HG02943 (cell line): ENCODE measurements at regions not wholly inside any gene's neighbourhood (a gene's known extent, or its start where the extent isn't known, plus 50 kb on each side); places are given as distances from the start of the nearest gene placed in this dataset.
"Not testable (repeated sequence)": the region's sequence is repeated elsewhere in the genome, so short reads cannot be mapped to it uniquely, and the experiment has no call there.

ENCODE experiments used
- ATAC-seq: cut with Tn5 transposase; IDR thresholded peaks from one replicate; pipeline ENCODE4 v1.9.1; 2021; ENCODE audit warnings: mild to moderate bottlenecking, low read depth, moderate library complexity; ENCODE audit not compliant: unreplicated experiment

DNA sequence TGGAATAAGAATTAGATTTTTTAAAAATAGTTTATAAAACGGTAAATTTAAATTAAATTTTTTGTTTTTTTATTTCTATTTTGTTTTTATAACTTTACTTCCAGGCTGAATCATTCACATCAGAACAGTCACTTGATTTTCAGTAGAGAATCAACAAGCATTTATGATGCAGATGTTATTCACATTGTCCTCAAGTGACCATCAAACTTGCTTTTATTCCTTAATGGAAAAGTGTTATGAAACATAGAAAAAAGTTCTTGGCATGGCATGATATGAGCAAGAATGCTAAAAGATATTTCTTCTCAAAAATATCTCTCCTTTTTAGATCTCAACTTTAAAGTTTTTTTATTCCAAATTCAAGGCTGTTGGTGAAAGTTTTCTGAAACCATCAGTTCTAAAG, 70.9 kb upstream of the TGFBR2 start:
- no peak for ATAC-seq

GRCh38 chr3:30538791-30539190, 67.6 kb upstream of the TGFBR2 start:
- no peak for ATAC-seq

GRCh38 chr3:30539206-30539605, 67.2 kb upstream of the TGFBR2 start:
- no peak for ATAC-seq

DNA sequence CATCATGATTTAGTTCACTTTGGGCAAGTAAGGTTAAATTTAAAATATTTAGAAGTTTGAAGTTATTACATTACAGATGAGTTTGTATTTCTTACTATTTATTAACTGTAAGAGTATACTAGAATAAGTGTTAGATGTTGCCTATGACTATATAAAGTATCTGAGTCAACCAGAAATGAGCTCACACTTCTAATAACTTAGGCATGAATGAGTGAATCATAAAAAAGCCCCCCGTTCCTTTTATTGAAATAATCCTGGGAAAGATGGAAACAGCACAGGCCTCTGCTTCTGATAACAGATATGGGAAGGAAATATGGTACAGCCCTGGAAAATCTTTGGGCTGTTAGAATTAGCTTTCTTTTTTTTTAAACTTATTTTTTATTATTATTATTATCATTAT, 66.6 kb upstream of the TGFBR2 start:
- ATAC-seq = no peak

- not testable (repeated sequence) for ATAC-seq
Observed at GRCh38 chr3:30541156-30541555, 65.2 kb upstream of the TGFBR2 start.

GRCh38 chr3:30542897-30543296, 63.5 kb upstream of the TGFBR2 start:
- ATAC-seq = no peak

GRCh38 chr3:30544812-30545211, 61.6 kb upstream of the TGFBR2 start:
- no peak for ATAC-seq

DNA sequence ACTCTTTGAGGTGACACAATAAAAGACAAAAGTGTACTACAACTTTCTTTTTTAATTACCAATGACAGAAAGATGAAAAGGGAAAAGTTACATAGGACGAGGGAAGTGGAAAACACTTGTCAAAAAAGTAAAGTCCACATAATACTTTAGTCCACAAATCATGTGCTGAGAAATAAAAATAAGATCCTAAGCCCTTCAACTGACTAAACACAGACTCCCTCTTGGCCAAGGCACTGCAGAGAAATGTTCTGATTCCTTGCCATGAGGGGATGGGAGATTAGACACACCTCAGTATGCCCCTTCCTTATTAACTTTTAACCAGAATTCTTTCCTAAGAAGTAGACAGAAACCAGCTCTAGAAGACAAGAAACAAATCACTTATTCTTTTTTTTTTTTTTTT, 59.5 kb upstream of the TGFBR2 start:
- no peak for ATAC-seq

DNA sequence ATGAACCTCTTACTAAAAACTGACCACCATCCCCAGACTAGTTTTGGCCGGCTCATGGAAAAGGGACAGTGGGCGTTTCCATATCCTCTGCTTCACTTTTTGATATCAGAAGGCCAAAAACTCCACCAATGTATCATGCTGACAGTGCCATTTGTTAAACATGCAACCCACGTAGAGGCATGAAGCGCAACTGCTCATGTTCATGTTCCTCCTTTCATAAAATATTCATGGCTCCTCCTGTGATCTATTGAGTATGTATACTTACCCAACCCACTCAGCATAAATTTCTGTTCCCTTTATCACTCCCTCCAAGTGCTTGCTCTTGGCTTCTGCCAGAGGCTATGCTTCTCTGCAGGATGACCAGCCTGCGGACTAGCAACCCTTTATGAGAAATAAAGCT, 58.7 kb upstream of the TGFBR2 start:
- ATAC-seq = no peak

DNA sequence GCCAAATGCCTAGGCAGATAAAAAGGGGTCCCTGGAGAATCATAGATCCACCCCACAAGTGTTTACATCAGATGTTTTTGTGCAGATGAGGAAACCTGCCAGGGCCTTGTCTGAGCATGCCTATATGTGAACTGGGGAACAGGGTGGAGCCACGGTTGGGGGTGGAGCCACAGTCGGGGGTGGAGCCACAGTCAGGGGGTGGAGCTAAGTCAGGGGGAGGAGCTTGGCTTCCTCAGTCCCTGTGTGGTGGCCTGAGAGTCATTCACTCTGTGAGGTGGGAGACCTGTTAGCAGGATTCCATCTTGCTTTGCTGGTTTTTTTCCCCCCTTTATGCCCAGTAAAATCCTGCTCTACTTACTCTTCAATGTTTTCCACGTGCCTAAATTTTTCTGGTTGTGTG, 57.8 kb upstream of the TGFBR2 start:
- ATAC-seq = no peak

DNA sequence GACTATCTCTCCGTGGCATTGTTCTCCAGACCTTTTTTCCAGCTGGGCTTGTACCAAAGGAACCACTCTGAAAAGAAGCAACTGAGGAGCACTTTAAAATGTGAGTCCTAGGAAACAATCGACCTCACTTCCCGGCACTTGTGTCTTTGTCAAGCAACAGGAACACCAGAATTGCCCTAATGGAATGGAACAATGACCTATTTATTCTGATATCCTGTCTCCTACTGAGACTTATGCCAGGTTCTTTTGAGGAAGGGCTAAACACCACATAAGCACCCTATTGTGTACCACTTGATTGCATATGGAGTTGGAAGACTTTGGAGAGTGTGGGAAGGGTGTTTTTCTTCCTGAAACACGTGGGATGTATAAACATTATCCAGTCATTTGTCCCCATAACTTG, 56.8 kb upstream of the TGFBR2 start:
- no peak for ATAC-seq

DNA sequence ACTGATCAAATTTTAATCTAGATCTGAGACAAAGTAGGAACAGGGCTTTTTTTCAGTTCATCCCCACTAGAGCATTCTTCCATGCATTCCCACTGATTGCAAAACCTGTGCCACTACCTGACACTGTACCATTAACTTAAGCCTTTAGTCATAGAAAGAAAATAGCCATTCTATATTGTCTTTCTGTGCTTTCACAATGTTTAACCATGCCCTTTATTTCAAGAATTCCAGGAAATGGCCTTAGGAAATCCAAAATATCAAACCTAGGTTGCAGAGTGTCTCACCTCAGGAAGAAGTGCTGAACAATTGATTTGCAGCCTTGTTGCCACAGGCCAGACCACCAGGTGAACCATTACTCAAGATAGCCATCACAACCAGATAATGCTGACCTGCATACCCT, 56.2 kb upstream of the TGFBR2 start:
- no peak for ATAC-seq

DNA sequence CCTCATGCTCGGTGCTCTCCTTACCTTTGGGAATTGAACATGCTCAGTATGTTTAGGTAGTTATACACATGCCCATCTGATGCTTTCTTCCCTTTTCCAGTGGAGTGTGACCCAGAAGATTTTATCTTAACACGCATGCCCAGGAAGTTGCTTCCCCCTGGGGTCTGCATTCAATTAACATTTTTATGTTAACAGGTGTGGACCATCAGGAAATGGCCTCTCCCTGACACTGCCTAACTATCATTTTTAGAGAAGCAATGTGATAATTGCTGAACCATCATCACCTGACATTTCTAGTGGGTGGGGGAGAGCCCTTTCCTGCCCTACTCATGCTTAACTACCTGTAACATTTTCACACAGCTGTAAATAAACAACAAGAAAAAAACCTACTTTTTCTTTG, 55.1 kb upstream of the TGFBR2 start:
- ATAC-seq = no peak

DNA sequence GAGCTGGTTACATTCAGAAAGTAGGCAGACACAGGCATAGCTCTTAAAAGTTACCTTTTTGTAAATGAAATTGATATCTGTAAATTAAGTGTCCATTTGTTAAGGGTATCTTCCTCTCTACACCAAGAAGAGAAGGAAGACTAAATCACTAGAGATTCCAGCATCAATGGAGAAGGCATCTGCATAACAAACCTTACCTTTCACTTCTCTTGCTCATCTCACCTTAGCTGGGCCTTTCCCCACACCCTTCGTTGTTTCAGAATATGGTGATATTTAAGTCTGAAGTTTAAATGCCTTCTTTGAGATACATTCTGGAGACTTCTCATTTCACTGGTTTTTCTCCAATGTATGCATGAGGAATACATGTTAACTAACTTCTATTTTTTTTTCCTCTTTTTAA, 54.5 kb upstream of the TGFBR2 start:
- ATAC-seq = no peak

- no peak for ATAC-seq
Observed at GRCh38 chr3:30553641-30554316, 52.6 kb upstream of the TGFBR2 start.

DNA sequence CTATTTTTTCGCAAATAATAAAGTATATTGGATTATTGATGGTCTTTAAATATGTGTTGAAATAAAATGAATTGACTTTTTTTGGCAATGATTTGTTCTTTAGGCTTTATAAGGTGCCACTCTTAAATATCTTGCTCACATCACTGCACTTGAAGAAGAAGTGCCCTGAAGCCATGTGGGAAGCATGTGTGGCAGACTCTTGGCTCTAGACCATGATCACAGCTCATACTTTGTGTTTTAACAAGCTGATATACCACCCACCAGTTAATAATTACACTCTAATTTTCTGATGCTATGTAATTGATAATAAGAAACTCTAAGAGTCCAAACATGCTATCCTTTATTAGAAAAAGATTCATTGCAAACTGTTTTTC, 52.1 kb upstream of the TGFBR2 start:
- no peak for ATAC-seq

GRCh38 chr3:30555968-30556367, 50.4 kb upstream of the TGFBR2 start:
- ATAC-seq = no peak
